MV-4-11 (cell line): ENCODE measurements at regions not wholly inside any gene's neighbourhood (a gene's known extent, or its start where the extent isn't known, plus 50 kb on each side); places are given as distances from the start of the nearest gene placed in this dataset.

Source experiments
- DNase-seq: peaks from one replicate; lab custom pipeline; 2025; lab: John Stamatoyannopoulos, UW

DNA sequence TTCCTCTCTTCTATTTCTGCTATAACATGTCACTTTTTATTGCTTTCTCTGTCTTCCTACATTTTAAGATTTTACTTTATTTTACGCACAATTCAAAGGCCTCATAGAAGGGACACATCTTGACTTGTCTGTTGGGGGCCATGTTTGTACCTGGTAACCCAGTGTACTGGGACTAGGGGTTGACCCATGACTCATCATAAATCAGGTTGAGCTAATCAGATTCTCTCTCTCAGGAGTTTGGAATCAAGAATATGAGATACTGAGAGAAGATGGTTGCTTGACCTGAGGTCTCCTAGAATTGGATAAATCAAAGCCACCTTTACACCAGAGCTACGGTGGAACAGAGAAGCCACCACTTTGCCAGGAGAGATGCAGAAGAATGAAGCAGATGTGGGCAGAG is 153.0 kb downstream of the UXS1 start:
- DNase-seq = no peak

DNA sequence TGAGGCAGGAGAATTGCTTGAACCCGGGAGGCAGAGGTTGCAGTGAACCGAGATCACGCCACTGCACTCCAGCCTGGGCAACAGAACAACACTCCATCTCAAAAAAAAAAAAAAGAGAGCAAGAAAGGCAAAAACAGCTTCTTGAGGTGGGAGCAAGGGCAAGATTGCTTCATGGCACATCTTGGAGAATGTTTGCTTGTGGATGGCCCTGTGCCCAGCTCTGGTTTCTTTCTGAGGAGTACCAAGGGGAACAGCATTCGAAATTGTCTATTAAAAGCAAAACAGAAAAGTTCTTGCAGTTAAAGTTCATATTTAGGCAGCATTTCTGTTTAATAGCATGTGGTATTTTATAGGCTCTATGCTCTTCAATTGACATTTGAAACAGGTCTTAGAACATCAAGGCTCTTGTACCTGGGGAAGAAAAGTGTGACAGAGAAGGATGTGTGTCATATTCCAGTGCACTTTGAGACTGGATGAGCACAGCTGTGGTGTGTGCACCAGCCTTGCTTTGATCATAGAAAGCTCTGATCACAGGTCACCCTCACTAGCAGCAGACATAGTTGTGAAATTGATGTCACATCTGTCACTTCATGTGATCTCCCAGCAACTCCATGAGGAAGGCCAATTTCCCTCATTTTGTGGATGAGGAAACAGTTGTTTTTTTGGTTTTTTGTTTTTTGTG is 154.3 kb downstream of the UXS1 start:
- DNase-seq = no peak

- DNase-seq = no peak
Measured at GRCh38 chr2:106038601-106039375, 155.3 kb downstream of the UXS1 start.

GRCh38 chr2:106037932-106038331 is 156.2 kb downstream of the UXS1 start:
- no peak for DNase-seq

DNA sequence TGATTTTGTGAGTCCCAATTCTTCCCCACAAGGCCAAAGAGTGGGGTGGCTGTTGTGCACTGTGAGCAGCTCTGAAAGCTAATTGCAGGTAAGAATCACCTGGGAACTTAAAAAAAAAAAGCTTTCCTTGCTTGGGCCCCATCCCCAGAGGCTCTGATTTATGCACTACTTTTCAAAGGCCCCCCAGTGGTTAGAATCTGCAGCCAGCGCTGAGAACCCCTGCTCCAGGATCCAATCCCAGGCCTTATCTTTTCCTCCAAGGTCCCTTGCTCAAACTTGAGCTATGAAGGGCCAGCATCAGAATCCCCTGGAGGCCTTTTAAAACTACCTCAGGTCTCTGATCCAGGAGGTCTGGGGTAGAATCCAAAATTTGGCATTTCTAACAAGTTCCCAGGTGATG is 156.8 kb downstream of the UXS1 start:
- no peak for DNase-seq

GRCh38 chr2:106034325-106034724 is 159.8 kb downstream of the UXS1 start:
- DNase-seq = no peak

- no peak for DNase-seq
Measured at GRCh38 chr2:106032676-106033075, 161.4 kb downstream of the UXS1 start.

DNA sequence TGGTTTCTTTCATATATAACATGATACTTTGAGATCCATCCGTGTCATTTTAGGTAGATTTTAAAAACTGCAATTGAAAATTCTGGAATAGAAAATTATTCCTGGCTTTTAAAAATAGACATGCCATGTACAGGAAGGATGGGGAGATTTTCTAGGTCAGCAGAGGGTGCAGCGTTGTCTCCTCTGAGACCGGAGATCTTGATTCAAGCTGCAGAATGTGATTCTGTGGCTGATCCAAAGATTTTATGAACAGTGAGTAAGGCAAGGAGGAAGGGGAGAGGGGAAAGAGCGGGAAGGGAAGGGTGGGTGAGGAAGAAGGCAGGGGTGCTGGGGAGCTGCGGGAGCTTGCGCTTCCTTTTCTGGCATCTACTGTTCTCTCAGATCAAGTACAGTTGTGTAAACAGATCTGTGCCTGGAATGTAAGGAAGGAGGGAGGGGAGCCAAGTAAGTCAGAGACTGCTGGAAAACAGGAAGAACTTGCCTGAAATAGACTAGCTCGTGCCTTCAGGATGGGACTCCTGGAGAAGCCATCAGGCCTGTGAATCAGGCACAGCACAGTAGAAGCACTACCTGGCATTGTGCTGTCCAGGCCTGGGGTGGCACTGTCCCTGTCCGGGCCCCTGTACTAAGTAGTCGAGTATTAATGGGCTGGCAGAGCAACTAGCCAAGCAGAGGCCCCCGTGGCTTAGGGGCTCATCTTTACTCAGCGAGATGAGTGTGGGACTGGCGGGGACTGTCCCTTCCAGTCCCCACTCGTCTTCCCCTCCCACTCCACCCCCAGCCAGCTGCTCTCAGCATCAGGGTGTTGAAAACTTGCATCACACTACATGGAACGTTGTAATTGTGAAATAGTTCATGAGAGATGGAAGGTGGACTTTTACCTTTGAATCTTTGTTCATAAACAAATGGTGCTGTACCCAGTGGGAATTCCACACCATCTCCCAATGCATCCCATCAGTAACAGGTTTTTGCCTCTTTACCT is 163.5 kb downstream of the UXS1 start:
- no peak for DNase-seq

- no peak for DNase-seq
Measured at GRCh38 chr2:106028192-106028591, 165.9 kb downstream of the UXS1 start.

- DNase-seq = no peak
Measured at GRCh38 chr2:106026271-106027190, 167.6 kb downstream of the UXS1 start.

- DNase-seq = no peak
Measured at GRCh38 chr2:106025796-106026195, 168.3 kb downstream of the UXS1 start.

DNA sequence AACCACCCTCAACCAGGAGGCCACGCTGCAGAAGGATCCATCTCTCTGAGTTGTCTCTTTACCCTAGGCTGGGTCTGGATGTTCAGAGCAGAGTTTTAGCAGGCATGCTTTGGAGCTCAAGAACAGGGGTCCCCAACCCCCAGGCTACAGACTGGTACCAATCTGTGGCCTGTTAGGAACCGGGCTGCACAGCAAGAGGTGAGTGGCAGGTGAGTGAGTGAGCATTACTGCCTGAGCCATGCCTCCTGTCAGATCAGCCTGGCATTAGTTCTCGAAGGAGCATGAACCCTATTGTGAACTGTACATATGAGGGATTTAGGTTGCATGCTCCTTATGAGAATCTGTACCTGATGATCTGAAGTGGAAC is 172.5 kb downstream of the UXS1 start:
- no peak for DNase-seq

DNA sequence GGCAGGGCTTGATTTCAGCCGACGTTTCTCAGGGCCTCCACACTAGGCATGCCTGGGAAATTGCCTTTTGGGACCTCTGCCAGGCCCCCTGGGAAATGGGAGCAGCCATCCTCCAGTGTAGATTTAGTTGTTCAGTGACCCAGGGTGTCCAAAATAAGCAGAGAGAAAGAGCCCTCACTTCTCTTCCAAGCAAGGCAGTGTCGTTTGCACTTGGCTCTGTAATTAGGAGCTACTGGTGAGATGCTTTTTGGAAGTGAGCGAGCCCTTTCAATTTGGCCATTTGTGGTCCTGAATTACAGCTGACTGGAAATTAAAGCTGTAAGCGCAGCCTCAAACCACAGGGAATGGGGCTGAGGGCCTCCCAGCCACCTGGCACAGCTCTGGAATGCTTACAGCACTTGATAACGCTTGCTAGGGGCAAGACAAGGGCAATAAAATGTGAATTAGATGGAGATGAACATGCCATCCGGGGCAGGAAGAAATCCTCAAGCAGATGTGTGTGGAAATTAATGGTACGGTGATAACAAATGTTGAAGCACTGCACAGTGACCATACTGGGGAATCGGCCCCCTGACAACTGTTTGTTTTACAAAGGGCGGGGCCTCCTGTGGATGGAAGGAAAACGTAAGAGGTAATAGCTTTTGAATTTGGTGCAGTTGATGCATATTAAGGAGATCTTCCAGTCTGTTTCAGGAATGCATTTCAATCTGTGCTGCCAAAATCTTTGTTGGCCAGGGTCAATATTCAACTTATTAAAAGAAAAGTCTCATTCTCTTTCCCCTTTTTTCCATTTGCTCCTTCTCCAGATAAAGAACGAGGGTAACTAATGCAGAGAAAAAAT is 173.1 kb downstream of the UXS1 start:
- DNase-seq = no peak

DNA sequence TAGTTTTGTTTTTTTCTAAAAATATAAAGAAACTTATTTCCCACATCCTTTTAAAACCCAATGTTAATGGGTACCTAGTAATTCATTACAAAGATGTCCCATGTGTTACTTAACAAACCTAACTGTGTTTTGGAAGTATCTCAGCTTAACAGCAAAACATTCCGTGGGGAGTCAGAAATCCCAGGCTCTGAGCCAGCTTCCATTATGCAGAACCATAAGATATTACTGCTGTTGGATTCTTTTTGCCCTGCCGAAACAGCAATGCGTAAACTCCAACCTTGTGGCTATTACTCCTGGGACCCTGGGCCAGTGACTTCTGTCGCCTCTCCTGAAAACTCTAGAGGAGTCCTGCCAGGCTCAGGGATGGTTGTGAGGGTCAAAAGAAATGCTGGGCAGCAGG is 174.1 kb downstream of the UXS1 start:
- no peak for DNase-seq

- no peak for DNase-seq
Measured at GRCh38 chr2:106018141-106018540, 176.0 kb downstream of the UXS1 start.

GRCh38 chr2:106012591-106013347 is 181.3 kb downstream of the UXS1 start:
- no peak for DNase-seq

GRCh38 chr2:106012001-106012590 is 182.0 kb downstream of the UXS1 start:
- no peak for DNase-seq

DNA sequence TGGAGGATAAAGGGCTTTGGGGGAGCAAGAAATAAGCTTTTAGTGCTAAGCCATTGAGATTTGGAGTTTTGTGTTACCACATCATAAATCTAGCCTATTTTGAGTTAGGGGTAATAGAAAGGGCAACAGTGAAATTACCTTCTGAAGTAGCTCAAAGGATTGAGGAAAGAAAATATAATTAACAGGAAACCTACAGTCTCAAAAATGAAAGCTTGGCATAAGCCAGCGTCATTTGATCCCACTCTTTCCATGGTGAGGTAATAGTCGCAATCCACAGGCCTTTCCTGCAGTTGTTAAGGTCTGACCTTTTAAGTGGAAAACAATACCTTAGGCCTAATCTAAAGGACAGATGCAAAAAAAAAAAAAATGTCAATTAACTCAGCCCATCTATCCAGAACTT is 182.7 kb downstream of the UXS1 start:
- no peak for DNase-seq

GRCh38 chr2:106010818-106011355 is 183.2 kb downstream of the UXS1 start:
- no peak for DNase-seq
